Esophagus squamous epithelium (tissue), 4 donors: ENCODE measurements at regions not wholly inside any gene's neighbourhood (a gene's known extent, or its start where the extent isn't known, plus 50 kb on each side); places are given as distances from the start of the nearest gene placed in this dataset.

Experiments used
- CTCF ChIP-seq, 6 experiments: fragments of 450-650 bp in 4 of 6; fragments of 200-600 bp in 2 of 6; sonication (generic) in 2 of 6; IDR thresholded peaks; one replicate each; pipeline ENCODE4 v1.5.1; 2016 to 2019; ENCODE audit warnings: antibody characterized with exemption in 6 of 6, mild to moderate bottlenecking in 4 of 6, moderate library complexity in 4 of 6
- POLR2A ChIP-seq, 4 donors: fragments of 450-650 bp; IDR thresholded peaks; one replicate each; pipeline ENCODE4 v1.6.1; 2017; ENCODE audit warnings: antibody characterized with exemption in 4 of 4, mild to moderate bottlenecking in 4 of 4, moderate library complexity in 3 of 4

- TF ChIP-seq CTCF (IDR thresholded peaks at IDR 0.05) (no peak), POLR2A (IDR thresholded peaks at IDR 0.05) (no peak)
Measured at GRCh38 chr4:126451237-126451873, 1136.6 kb downstream of the FAT4 start.
